IPS DF 6.9 (cell line): ENCODE measurements at regions not wholly inside any gene's neighbourhood (a gene's known extent, or its start where the extent isn't known, plus 50 kb on each side); places are given as distances from the start of the nearest gene placed in this dataset.
A peak's percentile ranks its signal among the peaks of the same experiment; 100 is the strongest.

ENCODE experiments used
- DNase-seq: peaks from one replicate; pipeline ENCODE4 v3.0.0-alpha.2; 2013; ENCODE audit warnings: low read depth, low spot score
- H3K27ac ChIP-seq: one replicate; pipeline ENCODE4 v1.5.1; 2013; ENCODE audit warnings: low read length, control low read depth
- H3K27me3 ChIP-seq: 2 replicates; pipeline ENCODE4 v1.6.1; 2013; ENCODE audit warnings: mild to moderate bottlenecking, low read length; ENCODE audit not compliant: control insufficient read depth, insufficient read depth
- H3K36me3 ChIP-seq: 2 replicates; pipeline ENCODE4 v1.6.1; 2013; ENCODE audit warnings: low read length; ENCODE audit not compliant: control insufficient read depth, insufficient read depth
- H3K4me1 ChIP-seq: 2 replicates; pipeline ENCODE4 v1.6.1; 2013; ENCODE audit warnings: low read length; ENCODE audit not compliant: control insufficient read depth, insufficient read depth
- H3K4me3 ChIP-seq: 2 replicates; pipeline ENCODE4 v1.5.1; 2013; ENCODE audit warnings: mild to moderate bottlenecking, low read length
- H3K9me3 ChIP-seq: 2 replicates; pipeline ENCODE4 v1.6.1; 2013; ENCODE audit warnings: low read length, inconsistent platforms; ENCODE audit not compliant: control insufficient read depth, insufficient read depth
- WGBS: extraction: QIAGEN DNeasy Blood & Tissue Kit; methylation state at CpG from one replicate; pipeline ENCODE4 v1.1.7; 2013; ENCODE audit warnings: mixed read lengths, missing lambda C conversion rate; ENCODE audit not compliant: insufficient read length, insufficient coverage; 5-methylcytosine and 5-hydroxymethylcytosine counted together

DNA sequence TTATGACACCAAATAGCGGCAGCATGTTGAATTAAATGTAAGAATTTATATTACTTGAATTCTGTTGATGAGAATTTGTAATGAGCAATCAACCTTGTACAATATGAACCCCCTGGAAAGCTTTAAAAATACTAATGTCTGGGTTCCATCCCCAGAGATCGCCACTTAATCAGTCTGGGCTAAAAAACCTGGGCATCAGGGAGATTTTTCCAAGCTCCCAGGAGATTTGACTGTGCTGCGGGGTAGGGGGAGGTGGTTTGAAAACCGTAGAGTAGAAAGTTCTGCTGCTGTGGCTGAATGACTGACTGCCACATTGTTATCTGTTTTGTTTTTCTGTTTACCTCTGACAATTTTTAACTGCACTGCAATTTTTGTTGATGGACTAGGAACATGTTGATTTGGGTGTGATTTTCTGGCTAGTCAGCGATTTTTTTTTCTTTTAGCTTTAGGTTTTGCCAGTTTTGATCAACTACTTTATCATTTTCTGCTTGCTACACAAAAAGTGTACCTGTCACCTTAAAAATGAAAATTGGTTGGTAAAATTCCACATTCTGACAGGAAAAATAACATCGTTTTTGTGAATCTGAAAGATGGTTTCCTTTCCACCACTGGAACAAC is 79.3 kb downstream of the PCTP start:
- no CpG with 5 or more reads among the region's 6 CpGs for whole genome bisulfite sequencing
- no peak for DNase-seq
- Histone ChIP-seq H3K27ac (no peak overlapping the region), H3K4me3 (no peak overlapping the region), H3K27me3 (no peaks in the 10 kb centered on the region), H3K36me3 (no peaks in the 10 kb centered on the region), H3K4me1 (no peaks in the 10 kb centered on the region), H3K9me3 (no peaks in the 10 kb centered on the region)

DNA sequence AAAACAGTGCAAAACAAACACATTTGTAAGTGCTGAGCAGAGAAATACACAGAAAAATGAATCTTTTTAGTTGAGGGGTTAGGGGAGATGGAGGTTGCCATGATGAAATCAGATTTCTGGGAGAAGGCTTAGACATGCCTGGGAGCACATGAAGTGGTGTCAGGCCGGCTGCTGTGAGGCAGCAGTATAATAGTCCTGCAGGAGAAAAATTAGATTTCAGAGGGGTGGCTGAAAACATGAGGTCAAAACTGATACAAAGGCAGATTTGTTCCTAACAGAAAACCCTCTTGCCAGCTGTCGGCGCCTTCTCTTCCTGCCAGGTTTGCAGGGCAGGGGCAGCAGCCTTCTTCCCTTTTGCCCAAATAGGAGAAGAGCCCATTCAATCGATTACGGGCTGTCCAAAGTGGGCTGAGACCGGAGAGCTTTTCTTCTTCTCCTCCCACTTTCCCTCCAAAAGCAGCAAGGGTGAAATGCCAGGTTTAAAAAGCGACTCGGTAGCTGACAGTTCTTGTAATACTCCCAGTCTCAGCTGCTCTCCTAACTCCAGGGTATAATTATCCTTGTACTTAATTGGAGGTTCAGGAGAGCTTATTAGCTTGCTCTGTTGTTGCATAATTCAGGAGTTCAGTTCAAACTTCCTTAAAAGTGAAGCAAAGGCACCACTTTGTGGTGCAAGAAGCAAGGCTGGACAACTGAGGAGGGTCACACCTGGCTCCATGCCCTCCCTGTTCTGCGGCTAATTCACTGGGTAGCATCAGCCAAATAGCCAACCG is 80.0 kb downstream of the PCTP start:
- Histone ChIP-seq H3K27me3 (no peaks in the 10 kb centered on the region), H3K27ac (no peak overlapping the region), H3K36me3 (no peaks in the 10 kb centered on the region), H3K4me1 (no peaks in the 10 kb centered on the region), H3K4me3 (no peak overlapping the region), H3K9me3 (no peaks in the 10 kb centered on the region)
- WGBS = no CpG with 5 or more reads among the region's 10 CpGs
- no peak for DNase-seq

DNA sequence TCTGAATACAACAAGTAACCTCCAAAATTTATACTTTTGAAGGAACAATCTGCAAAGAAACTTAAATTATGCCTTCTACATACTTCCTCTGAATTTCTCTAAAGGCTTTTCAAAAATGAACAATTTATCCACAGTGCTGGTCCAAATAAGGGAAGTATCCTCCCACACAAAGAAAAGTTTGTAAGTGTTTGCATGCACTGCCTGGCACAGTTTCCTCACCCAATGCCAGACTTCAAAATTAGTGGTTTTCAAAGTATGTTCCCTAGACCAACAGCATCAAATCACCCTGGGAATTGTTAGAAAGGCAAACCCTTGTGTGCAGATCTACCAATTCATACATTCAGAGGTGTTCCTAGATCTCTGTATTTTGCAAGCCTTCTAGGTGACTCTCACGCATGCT is 82.5 kb downstream of the PCTP start:
- WGBS = no CpG with 5 or more reads among the region's 1 CpG
- Histone ChIP-seq H3K36me3 (no peaks in the 10 kb centered on the region), H3K9me3 (no peaks in the 10 kb centered on the region), H3K4me3 (no peak overlapping the region), H3K27me3 (no peaks in the 10 kb centered on the region), H3K4me1 (no peaks in the 10 kb centered on the region), H3K27ac (no peak overlapping the region)
- no peak for DNase-seq

DNA sequence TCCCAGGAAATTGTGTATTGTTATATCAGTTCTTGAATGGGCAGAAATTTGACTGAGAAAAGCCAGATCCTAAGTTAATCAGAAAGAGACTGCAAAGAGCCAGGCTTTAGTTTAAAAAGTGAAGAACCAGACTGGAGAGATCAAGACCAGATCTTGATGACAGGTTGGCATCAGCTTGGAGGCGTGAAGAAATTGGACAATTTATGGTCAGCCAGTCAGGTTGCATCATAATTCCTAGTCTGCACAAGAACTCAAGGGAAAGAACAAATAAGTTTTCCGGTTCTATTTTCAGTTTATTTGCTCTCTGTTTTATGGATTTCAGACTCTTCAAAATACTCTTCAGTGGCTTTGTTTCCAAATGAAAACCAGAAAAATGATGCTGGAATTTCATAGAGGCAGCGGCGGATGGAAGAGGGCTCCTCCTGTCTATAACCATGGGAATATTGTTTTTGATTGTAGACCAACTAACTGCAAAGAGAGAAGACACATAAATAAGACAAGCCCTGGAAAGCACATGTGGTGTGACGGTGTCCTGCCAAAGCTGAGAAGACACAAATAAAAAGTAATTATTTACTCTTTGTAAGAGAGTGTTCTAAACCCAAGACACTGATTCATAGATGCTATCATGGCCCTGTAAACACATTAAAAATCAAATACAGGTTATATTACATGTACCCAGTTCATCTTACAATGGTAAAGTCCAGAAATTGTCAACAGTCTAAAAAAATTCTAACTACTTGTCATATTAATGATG is 91.7 kb downstream of the PCTP start:
- H3K27ac ChIP-seq = no peak overlapping the region
- WGBS = no CpG with 5 or more reads among the region's 5 CpGs
- no peak overlapping the region for H3K4me3 ChIP-seq
- H3K36me3 ChIP-seq = no peaks in the 10 kb centered on the region
- no peaks in the 10 kb centered on the region for H3K27me3 ChIP-seq
- no peak for DNase-seq
- no peaks in the 10 kb centered on the region for H3K4me1 ChIP-seq
- H3K9me3 ChIP-seq = no peaks in the 10 kb centered on the region

DNA sequence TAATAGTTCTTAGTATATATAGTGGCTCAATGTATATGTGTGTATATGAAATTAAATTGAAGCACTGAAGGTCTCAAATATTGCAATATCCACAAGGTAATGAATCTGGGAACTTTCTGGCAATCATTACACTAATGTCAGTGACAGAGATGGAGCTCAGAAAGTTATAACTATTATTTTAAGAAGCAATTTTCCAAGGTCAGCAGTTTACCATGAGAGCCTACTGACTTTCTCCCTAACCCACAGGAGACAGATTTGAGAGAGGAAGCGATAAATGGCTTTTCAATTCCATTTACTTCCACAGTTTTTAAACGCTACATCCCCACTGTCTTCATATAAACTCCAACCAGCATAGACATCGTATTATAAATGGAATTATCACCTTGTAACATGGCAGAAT is 92.9 kb downstream of the PCTP start:
- no CpG with 5 or more reads among the region's 3 CpGs for whole genome bisulfite sequencing
- Histone ChIP-seq H3K9me3 (no peaks in the 10 kb centered on the region), H3K4me3 (no peak overlapping the region), H3K4me1 (no peaks in the 10 kb centered on the region), H3K36me3 (no peaks in the 10 kb centered on the region), H3K27ac (no peak overlapping the region), H3K27me3 (no peaks in the 10 kb centered on the region)
- DNase-seq = no peak

DNA sequence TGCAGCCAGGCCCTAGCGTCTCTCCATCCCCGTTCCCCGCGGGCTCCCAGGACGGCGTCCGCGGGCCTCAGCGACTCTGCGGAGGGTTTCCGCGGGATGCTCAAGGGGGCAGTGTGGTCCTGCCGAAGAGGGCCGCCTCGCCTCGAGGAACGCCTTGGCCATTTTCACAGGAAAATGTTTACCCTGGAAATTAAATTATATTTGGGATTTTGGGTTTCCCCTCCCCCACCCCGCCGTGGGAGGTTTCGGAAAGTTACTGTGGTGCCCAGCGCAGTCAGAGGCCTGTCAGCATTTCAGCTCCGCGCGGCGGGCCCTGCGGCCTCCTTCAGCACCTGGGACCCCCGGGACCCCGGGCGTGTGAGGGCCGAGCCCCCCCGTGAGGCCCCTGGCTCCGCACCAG is 94.5 kb downstream of the PCTP start:
- Histone ChIP-seq H3K27me3 (no peaks in the 10 kb centered on the region), H3K27ac (no peak overlapping the region), H3K4me1 (no peaks in the 10 kb centered on the region), H3K4me3 (peak overlapping the region; percentile 23; the same call in 1 of the 2 replicates), H3K36me3 (no peaks in the 10 kb centered on the region), H3K9me3 (no peaks in the 10 kb centered on the region)
- DNase-seq = peak; percentile 29
- no CpG with 5 or more reads among the region's 32 CpGs for WGBS

DNA sequence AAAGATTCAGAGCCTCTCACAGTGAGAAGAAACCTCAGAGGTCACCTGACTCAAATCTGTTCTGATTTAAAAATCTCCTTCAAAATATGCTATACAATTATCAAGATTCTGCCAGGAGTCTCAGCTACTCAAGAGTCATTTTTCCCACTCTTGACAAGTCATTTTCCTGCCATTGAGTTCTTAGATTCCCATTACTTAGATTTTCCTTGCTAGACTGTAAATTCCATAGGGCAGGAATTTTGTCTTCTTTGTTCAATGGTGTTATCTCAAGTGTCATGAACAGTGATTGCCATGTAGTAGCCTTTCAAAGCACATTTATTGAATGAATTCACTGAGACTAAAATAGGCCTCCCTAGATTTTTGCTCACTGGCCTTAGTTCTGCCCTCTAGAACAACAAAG is 95.9 kb downstream of the PCTP start:
- Histone ChIP-seq H3K36me3 (no peaks in the 10 kb centered on the region), H3K4me1 (no peaks in the 10 kb centered on the region), H3K27me3 (no peaks in the 10 kb centered on the region), H3K4me3 (no peak overlapping the region), H3K27ac (no peak overlapping the region), H3K9me3 (no peaks in the 10 kb centered on the region)
- DNase-seq = no peak

DNA sequence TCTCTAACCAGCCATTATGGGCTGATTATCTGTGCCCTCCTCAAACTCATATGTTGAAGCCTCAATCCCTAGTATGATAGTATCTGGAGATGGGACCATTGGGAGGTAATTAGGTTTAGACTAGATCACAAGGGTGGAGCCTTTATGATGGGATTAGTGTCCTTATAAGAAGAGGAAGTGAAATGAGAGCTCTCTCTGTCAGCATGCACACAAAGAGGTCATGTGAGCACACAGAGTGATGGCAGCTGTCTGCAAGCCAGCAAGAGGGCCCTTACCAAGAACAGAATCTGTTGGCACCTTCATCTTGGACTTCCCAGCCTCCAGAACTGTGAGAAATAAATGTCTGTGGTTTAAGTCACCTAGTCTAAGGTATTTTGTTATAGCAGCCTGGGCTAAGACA is 101.9 kb downstream of the PCTP start:
- Histone ChIP-seq H3K4me3 (no peak overlapping the region), H3K27ac (no peak overlapping the region), H3K4me1 (no peaks in the 10 kb centered on the region), H3K27me3 (no peaks in the 10 kb centered on the region), H3K9me3 (no peaks in the 10 kb centered on the region), H3K36me3 (no peaks in the 10 kb centered on the region)
- DNase-seq = no peak

DNA sequence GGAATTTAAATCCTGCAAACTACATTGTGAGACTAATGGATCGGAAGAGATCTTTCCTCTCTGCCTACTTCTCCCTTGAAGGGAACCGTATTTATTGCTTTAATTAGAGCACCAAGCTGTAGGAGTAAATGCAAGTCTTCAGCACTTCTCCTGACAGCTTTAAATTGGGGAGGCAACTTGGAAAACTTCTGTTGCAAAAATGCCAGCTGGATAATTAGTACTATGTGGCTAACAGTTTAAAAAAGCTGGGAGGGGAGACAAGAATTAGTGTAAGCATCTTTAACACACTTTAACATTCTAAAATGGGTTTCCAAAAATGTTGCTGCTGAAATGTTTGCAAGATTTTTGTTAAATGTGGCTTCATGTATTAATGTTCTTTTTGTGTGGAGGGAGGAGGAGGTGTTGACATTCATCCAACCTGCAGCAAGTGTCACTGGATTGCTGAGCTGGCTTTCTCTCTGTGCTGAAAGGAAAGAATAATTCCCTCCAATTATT is 108.5 kb downstream of the PCTP start:
- H3K4me1 ChIP-seq = no peaks in the 10 kb centered on the region
- DNase-seq = no peak
- no peak overlapping the region for H3K4me3 ChIP-seq
- no CpG with 5 or more reads among the region's 2 CpGs for WGBS
- H3K9me3 ChIP-seq = no peaks in the 10 kb centered on the region
- H3K27me3 ChIP-seq = no peaks in the 10 kb centered on the region
- H3K36me3 ChIP-seq = no peaks in the 10 kb centered on the region
- no peak overlapping the region for H3K27ac ChIP-seq

DNA sequence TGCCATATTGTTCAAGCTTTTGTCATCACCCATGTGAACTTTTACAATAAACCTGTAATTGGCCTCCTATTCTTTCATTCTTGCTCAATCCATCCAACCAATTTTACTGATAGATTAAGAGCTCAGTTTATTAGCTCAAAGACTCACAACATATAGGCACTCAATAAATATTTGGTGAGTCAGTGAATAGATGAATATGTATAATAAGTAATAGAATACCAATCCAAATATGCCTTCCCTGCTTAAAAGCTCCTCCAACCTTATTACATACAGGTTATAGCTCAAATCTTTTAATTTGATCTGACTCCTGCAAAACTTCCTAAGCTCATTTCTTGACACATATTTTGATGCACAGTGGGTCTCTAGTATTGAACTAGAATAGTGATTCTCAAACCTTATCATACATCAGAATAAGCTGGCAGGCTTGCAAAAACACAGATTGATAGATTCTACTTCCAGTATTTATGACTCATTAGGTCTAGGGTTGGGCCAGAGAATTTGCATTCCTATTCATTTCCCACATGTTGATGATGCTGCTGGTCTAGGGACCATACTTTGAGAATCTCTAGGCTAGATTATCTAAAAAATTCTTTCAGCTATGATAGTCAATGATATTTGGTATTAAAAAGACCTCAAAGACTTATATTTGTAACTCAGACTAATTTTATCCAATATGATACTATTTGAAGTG is 114.4 kb downstream of the PCTP start:
- Histone ChIP-seq H3K9me3 (no peaks in the 10 kb centered on the region), H3K27ac (no peak overlapping the region), H3K4me3 (no peak overlapping the region), H3K36me3 (no peaks in the 10 kb centered on the region), H3K27me3 (no peaks in the 10 kb centered on the region), H3K4me1 (0 out of 2 replicates have a peak, but pooled peaks cover 1% of the 10 kb centered on the region)
- DNase-seq = no peak
